GM12878 (cell line): ENCODE measurements at regions not wholly inside any gene's neighbourhood (a gene's known extent, or its start where the extent isn't known, plus 50 kb on each side); places are given as distances from the start of the nearest gene placed in this dataset.

Experiments used
- ATAC-seq: fragments of 200-7000 bp; cut with Tn5 transposase; 3 replicates; pipeline ENCODE4 v1.9.1; 2020; ENCODE audit warnings: mild to moderate bottlenecking, moderate library complexity
- BruUV-seq: library from RNA; stranded (reverse); fragments of 400-500 nt; replicated peaks from 2 replicates; lab custom pipeline; 2021; lab: Mats Ljungman, UMichigan
- CTCF ChIA-PET: fragments of 300-600 bp; sonication (Branson Sonifier 250); formaldehyde crosslinking; extraction: SDS; loops from one replicate; lab custom pipeline; 2021; ENCODE audit warnings: inconsistent platforms; lab: Yijun Ruan, JAX
- POLR2A ChIA-PET: fragments of 350-600 bp; formaldehyde crosslinking; extraction: SDS; loops from one replicate; lab custom pipeline; 2021; ENCODE audit warnings: inconsistent platforms; lab: Charles Lee
- RAD21 ChIA-PET: fragments of 300-600 bp; sonication (Branson Sonifier 250); formaldehyde crosslinking; loops from one replicate; lab custom pipeline; 2023; ENCODE audit warnings: antibody characterized with exemption; ENCODE audit not compliant: unreplicated experiment; lab: Charles Lee
- SMC1A ChIA-PET: fragments of 300-600 bp; sonication (Branson Sonifier 250); formaldehyde crosslinking; loops from one replicate; lab custom pipeline; 2023; ENCODE audit not compliant: unreplicated experiment, uncharacterized antibody; lab: Charles Lee
- DNase-seq: peaks from one replicate; pipeline ENCODE4 v3.0.0-alpha.2; 2011; ENCODE audit warnings: low read depth, low spot score
- FAIRE-seq: peaks from 3 replicates; lab custom pipeline; 2011; peaks lifted over from hg19 to GRCh38; lab: Jason Lieb, UNC
- H2AFZ ChIP-seq: 2 replicates; pipeline ENCODE4 v1.6.0; 2011; ENCODE audit warnings: low read depth, low read length, control low read depth; ENCODE audit not compliant: control insufficient read depth
- H3K27ac ChIP-seq: 2 replicates; pipeline ENCODE4 v1.5.1; 2011; ENCODE audit warnings: control low read depth; ENCODE audit not compliant: control insufficient read depth, insufficient read depth
- H3K27me3 ChIP-seq, 2 experiments: replicated peaks in 1 of 2; 2 replicates each; pipeline versions ENCODE4 v1.6.0 to v1.6.1; 2011; ENCODE audit warnings: low read length in 1 of 2; ENCODE audit not compliant: control insufficient read depth in 2 of 2, insufficient read depth in 2 of 2
- H3K36me3 ChIP-seq, 2 experiments: 2 replicates each; pipeline ENCODE4 v1.5.1; 2011; ENCODE audit warnings: low read length in 1 of 2; ENCODE audit not compliant: control insufficient read depth in 2 of 2, insufficient read depth in 2 of 2
- H3K4me1 ChIP-seq: 2 replicates; pipeline ENCODE4 v1.6.1; 2011; ENCODE audit warnings: mild to moderate bottlenecking, low read length, moderate library complexity, mixed read lengths; ENCODE audit not compliant: control insufficient read depth, insufficient read depth
- H3K4me2 ChIP-seq: 2 replicates; pipeline ENCODE4 v1.6.0; 2011; ENCODE audit warnings: control low read depth; ENCODE audit not compliant: control insufficient read depth, insufficient read depth
- H3K4me3 ChIP-seq: fragments of 200-600 bp; sonication (generic); 2 replicates; pipeline ENCODE4 v1.5.1; 2016
- H3K79me2 ChIP-seq: 2 replicates; pipeline ENCODE4 v1.6.0; 2011; ENCODE audit warnings: low read length; ENCODE audit not compliant: control insufficient read depth, insufficient read depth
- H3K9ac ChIP-seq: 2 replicates; pipeline ENCODE4 v1.8.0; 2011; ENCODE audit warnings: low read length, control low read depth, mixed read lengths; ENCODE audit not compliant: control insufficient read depth, insufficient read depth
- H3K9me3 ChIP-seq: replicated peaks from 3 replicates; pipeline ENCODE4 v1.5.1; 2011; ENCODE audit warnings: mild to moderate bottlenecking, low read length; ENCODE audit not compliant: control insufficient read depth, insufficient read depth
- H4K20me1 ChIP-seq: 2 replicates; pipeline ENCODE4 v1.6.0; 2011; ENCODE audit not compliant: control insufficient read depth, insufficient read depth
- BRCA1 ChIP-seq: IDR thresholded peaks from 2 replicates; pipeline ENCODE4 v1.6.1; 2011; ENCODE audit warnings: low read depth, low read length, improper control_type of control experiment
- GATAD2B ChIP-seq: fragments of 450-650 bp; conservative IDR thresholded peaks from 2 replicates; pipeline ENCODE4 v1.6.1; 2017; ENCODE audit warnings: low read depth, mild to moderate bottlenecking, moderate library complexity
- IRF4 ChIP-seq: IDR thresholded peaks from 2 replicates; pipeline ENCODE4 v1.6.1; 2011; ENCODE audit warnings: low read depth, low read length
- MEF2B ChIP-seq: fragments of 450-650 bp; IDR thresholded peaks from 2 replicates; pipeline ENCODE4 v1.6.1; 2018; ENCODE audit warnings: mild to moderate bottlenecking, moderate library complexity; ENCODE audit not compliant: partially characterized antibody, poor library complexity, severe bottlenecking
- NR2C1 ChIP-seq: fragments of 450-650 bp; IDR thresholded peaks from 2 replicates; pipeline ENCODE4 v1.6.1; 2017; ENCODE audit warnings: antibody characterized with exemption, mild to moderate bottlenecking, moderate library complexity
- RAD51 ChIP-seq: fragments of 450-650 bp; IDR thresholded peaks from 2 replicates; pipeline ENCODE4 v1.6.1; 2016; ENCODE audit warnings: moderate library complexity, mild to moderate bottlenecking, inconsistent platforms
- RELB ChIP-seq: fragments of 450-650 bp; IDR thresholded peaks from 2 replicates; pipeline ENCODE4 v1.6.1; 2017; ENCODE audit warnings: low read depth, mild to moderate bottlenecking, moderate library complexity
- RUNX3 ChIP-seq: IDR thresholded peaks from 2 replicates; pipeline ENCODE4 v1.6.1; 2012; ENCODE audit warnings: low read length, inconsistent platforms
- WRNIP1 ChIP-seq: IDR thresholded peaks from 2 replicates; pipeline ENCODE4 v1.6.1; 2011; ENCODE audit warnings: low read depth, low read length, improper control_type of control experiment, borderline replicate concordance
- YY1 ChIP-seq: IDR thresholded peaks from 2 replicates; pipeline ENCODE4 v1.6.1; 2011; ENCODE audit warnings: low read depth, mild to moderate bottlenecking, low read length
- ZNF217 ChIP-seq: fragments of 450-650 bp; IDR thresholded peaks from 2 replicates; pipeline ENCODE4 v1.6.1; 2017; ENCODE audit warnings: antibody characterized with exemption, mild to moderate bottlenecking
- WGBS: methylation state at CpG from one replicate; pipeline ENCODE4 v1.1.6; 2016; ENCODE audit warnings: low lambda C conversion rate; ENCODE audit not compliant: insufficient replicate concordance, insufficient coverage; ENCODE audit errors: missing lambda C conversion rate; 5-methylcytosine and 5-hydroxymethylcytosine counted together
- in situ Hi-C: fragments of 300-500 bp; cut with MboI; formaldehyde crosslinking; loops from 9 replicates; pipeline ENCODE4 v1.14.3; 2018; ENCODE audit warnings: mixed read lengths
- intact Hi-C: fragments of 100-400 bp; cut with micrococcal nuclease; formaldehyde crosslinking; loops from one replicate; pipeline ENCODE4 v1.14.2; 2022; ENCODE audit not compliant: unreplicated experiment
- TF ChIP-seq, protein P1 (sequence below): fragments of 450-650 bp; formaldehyde crosslinking; IDR thresholded peaks from 2 replicates; pipeline ENCODE4 v1.5.0; 2022; ENCODE audit warnings: mild to moderate bottlenecking, missing genetic modification characterization
- TF ChIP-seq, protein P2 (sequence below): fragments of 450-650 bp; IDR thresholded peaks from 2 replicates; pipeline ENCODE4 v1.6.1; 2016; ENCODE audit warnings: mild to moderate bottlenecking

GRCh38 chr1:22363403-22364325 is 88.0 kb upstream of the ZBTB40 start (continued):
- TF ChIP-seq, protein P1, sequence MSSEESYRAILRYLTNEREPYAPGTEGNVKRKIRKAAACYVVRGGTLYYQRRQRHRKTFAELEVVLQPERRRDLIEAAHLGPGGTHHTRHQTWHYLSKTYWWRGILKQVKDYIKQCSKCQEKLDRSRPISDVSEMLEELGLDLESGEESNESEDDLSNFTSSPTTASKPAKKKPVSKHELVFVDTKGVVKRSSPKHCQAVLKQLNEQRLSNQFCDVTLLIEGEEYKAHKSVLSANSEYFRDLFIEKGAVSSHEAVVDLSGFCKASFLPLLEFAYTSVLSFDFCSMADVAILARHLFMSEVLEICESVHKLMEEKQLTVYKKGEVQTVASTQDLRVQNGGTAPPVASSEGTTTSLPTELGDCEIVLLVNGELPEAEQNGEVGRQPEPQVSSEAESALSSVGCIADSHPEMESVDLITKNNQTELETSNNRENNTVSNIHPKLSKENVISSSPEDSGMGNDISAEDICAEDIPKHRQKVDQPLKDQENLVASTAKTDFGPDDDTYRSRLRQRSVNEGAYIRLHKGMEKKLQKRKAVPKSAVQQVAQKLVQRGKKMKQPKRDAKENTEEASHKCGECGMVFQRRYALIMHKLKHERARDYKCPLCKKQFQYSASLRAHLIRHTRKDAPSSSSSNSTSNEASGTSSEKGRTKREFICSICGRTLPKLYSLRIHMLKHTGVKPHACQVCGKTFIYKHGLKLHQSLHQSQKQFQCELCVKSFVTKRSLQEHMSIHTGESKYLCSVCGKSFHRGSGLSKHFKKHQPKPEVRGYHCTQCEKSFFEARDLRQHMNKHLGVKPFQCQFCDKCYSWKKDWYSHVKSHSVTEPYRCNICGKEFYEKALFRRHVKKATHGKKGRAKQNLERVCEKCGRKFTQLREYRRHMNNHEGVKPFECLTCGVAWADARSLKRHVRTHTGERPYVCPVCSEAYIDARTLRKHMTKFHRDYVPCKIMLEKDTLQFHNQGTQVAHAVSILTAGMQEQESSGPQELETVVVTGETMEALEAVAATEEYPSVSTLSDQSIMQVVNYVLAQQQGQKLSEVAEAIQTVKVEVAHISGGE (CRISPR knock-in tag): no peak
- TF ChIP-seq YY1: no peak
- no peak for TF ChIP-seq ZNF217
- no peak for TF ChIP-seq RELB
- no peak for TF ChIP-seq RAD51

- no peaks in the 10 kb centered on the region for H3K36me3 ChIP-seq
- intact Hi-C loops: no loop called here
- in situ Hi-C loops: no loop called here
- WGBS: 48% methylated on average over 5 of the region's 5 CpGs
- ATAC-seq (no peak), FAIRE-seq (no peak), DNase-seq (no peak)
- H4K20me1 ChIP-seq: no peaks in the 10 kb centered on the region
- CTCF ChIA-PET: no interaction called here
- no peaks in the 10 kb centered on the region for H3K79me2 ChIP-seq
- H3K4me3 ChIP-seq: no peak overlapping the region
- H3K9ac ChIP-seq: no peak overlapping the region
- H3K9me3 ChIP-seq: no peaks in the 10 kb centered on the region
- no TSS peak for BruUV-seq
- RAD21 ChIA-PET: no interaction called here
- H2AFZ ChIP-seq: no peak overlapping the region
- H3K27me3 ChIP-seq: peaks cover 3 to 5% of the 10 kb centered on the region in 2 experiments; a peak in 3 of 4 replicates
- POLR2A ChIA-PET: no interaction called here
- SMC1A ChIA-PET: no interaction called here
- no peak overlapping the region for H3K4me2 ChIP-seq
- no peaks in the 10 kb centered on the region for H3K4me1 ChIP-seq
- no peak for TF ChIP-seq BRCA1
- TF ChIP-seq, protein P2, sequence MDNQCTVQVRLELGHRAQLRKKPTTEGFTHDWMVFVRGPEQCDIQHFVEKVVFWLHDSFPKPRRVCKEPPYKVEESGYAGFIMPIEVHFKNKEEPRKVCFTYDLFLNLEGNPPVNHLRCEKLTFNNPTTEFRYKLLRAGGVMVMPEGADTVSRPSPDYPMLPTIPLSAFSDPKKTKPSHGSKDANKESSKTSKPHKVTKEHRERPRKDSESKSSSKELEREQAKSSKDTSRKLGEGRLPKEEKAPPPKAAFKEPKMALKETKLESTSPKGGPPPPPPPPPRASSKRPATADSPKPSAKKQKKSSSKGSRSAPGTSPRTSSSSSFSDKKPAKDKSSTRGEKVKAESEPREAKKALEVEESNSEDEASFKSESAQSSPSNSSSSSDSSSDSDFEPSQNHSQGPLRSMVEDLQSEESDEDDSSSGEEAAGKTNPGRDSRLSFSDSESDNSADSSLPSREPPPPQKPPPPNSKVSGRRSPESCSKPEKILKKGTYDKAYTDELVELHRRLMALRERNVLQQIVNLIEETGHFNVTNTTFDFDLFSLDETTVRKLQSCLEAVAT: no peak
- TF ChIP-seq RUNX3: no peak
- no peak for TF ChIP-seq MEF2B
- TF ChIP-seq IRF4: no peak
- TF ChIP-seq NR2C1: no peak
- TF ChIP-seq WRNIP1: no peak
- no peak for TF ChIP-seq GATAD2B
- H3K27ac ChIP-seq: no peak overlapping the region
These were observed 87.4 kb upstream of the ZBTB40 start for GRCh38 chr1:22364326-22364650.
